Hepatocyte (in vitro differentiated cells): ENCODE measurements at regions not wholly inside any gene's neighbourhood (a gene's known extent, or its start where the extent isn't known, plus 50 kb on each side); places are given as distances from the start of the nearest gene placed in this dataset.

Source experiments
- EZH2phosphoT487 ChIP-seq: fragments of 200-600 bp; sonication (generic); IDR thresholded peaks from one replicate; pipeline ENCODE4 v1.6.1; 2018; ENCODE audit warnings: antibody characterized with exemption, mild to moderate bottlenecking, low read depth, moderate library complexity; ENCODE audit not compliant: unreplicated experiment, severe bottlenecking
- TF ChIP-seq, protein P1 (sequence below): fragments of 200-600 bp; sonication (generic); IDR thresholded peaks from 2 replicates; pipeline ENCODE4 v1.5.1; 2016; ENCODE audit warnings: antibody characterized with exemption, mild to moderate bottlenecking; ENCODE audit not compliant: poor library complexity

DNA sequence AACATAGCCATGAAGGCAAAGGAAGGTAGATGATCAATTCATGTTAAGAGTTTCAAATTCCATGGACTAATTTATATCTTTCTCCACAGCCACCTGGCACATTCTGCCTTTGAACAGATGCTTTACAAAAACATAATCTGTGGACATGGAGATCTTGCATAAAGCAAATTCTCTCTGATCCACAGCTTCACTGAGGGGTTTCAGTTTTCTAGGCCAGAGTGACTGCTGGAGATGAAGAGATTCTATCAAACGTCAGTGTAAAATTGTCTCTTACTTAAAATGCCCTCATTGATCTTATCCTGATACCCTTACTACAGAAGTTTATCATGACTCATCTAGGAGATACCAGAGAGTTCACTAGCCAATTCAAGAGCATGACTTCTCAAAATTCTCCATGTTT is 291.6 kb downstream of the DAD1 start:
- TF ChIP-seq, protein P1, sequence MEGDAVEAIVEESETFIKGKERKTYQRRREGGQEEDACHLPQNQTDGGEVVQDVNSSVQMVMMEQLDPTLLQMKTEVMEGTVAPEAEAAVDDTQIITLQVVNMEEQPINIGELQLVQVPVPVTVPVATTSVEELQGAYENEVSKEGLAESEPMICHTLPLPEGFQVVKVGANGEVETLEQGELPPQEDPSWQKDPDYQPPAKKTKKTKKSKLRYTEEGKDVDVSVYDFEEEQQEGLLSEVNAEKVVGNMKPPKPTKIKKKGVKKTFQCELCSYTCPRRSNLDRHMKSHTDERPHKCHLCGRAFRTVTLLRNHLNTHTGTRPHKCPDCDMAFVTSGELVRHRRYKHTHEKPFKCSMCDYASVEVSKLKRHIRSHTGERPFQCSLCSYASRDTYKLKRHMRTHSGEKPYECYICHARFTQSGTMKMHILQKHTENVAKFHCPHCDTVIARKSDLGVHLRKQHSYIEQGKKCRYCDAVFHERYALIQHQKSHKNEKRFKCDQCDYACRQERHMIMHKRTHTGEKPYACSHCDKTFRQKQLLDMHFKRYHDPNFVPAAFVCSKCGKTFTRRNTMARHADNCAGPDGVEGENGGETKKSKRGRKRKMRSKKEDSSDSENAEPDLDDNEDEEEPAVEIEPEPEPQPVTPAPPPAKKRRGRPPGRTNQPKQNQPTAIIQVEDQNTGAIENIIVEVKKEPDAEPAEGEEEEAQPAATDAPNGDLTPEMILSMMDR = no peak
- TF ChIP-seq EZH2phosphoT487 = no peak
